ENCODE measurements at regions not wholly inside any gene's neighbourhood (a gene's known extent, or its start where the extent isn't known, plus 50 kb on each side); places are given as distances from the start of the nearest gene placed in this dataset.

DNA sequence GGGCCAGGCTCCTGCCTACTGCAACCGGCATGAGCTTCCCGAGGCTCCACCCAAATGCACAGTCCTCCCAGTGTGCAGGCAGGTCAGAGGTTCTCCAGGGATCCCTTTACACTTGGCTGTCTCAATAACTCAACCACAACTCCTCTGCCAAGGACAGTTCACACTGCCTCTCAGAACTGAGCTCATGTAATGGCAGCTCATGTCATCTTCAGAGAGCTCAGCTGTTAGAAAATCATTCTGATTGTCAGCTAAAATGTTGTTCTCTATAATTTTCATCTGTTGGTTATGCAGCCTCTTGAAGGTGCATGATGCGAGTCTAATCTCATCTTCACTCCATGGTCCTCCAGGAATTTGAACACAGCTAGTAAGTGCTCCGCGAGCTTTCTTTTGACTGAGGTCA lies 76.7 kb downstream of the SST start:
- Mint-ChIP-seq H3K36me3 (no peaks in the 10 kb centered on the region), H3K4me3 (no peak overlapping the region), H3K9me3 (peaks cover 0 to 5% (median 0%) of the 10 kb centered on the region in 8 donors), H3K27me3 (peaks cover 22 to 23% of the 10 kb centered on the region in 2 donors), H3K4me1 (no peaks in the 10 kb centered on the region), H3K27ac (no peak overlapping the region)
- no peaks in the 10 kb centered on the region for H3K4me1 ChIP-seq (ENCODE audit: insufficient read depth, low read length)
- no peak overlapping the region for H3K27ac ChIP-seq (ENCODE audit: low read depth, low read length)
- ChIA-PET POLR2A (ENCODE audit: partially characterized antibody) (no interaction called here), CTCF (ENCODE audit: partially characterized antibody) (interaction anchor here (0.9 to 1.5 kb wide), 2 partner anchors 15 to 19 kb away, joined by 3 to 4 read pairs; no protein-coding TSS in a partner anchor)
- H3K27me3 ChIP-seq (ENCODE audit: insufficient read depth, low read length): peaks cover 8% of the 10 kb centered on the region
- H3K36me3 ChIP-seq (ENCODE audit: insufficient read depth, low read length): no peaks in the 10 kb centered on the region
- no peak for DNase-seq
- H3K9me3 ChIP-seq (ENCODE audit: control insufficient read depth in 1 of 2, low read length in 2 of 2): no peaks in the 10 kb centered on the region
- intact Hi-C loops (cut with micrococcal nuclease): no loop called here
- no peak overlapping the region for H3K4me3 ChIP-seq (ENCODE audit: low read length in 2 of 2)

DNA sequence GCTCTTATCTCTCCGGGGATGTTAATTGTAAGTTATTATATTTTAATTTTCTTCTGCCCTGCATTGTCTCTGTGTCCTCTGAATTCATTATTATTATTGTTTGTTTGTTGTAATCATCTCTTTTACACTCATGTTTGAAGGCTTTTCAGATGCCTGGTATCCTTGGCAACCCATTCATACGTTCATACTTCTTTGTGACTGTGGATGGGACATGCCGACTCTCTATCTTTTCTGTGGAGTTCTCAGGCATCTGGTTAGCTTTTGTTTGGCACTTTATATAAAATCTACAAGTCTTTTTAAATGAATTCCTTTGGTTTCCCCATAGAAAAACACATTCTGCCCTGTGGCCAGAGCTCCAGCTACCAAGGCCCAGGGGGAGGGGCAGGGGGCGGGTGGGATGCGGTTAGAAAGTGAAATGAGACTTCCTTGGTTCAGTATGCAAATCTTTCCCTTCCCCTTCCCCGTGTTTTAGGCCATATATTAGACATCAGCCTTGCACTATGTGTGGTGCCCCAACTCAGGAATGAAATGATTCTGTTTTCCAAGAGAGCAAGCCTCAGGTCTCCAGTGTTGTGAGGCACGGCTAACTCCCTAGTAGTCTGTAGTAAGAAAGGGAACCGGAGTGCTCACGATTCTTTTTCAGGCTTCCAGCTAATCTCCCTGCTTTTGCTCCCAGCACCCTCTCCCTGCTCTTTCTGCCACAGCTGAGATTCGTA lies 79.2 kb downstream of the SST start:
- CTCF ChIA-PET (ENCODE audit: partially characterized antibody): no interaction called here
- Mint-ChIP-seq H3K36me3 (no peaks in the 10 kb centered on the region), H3K27ac (no peak overlapping the region), H3K27me3 (peaks cover 22 to 29% of the 10 kb centered on the region in 2 donors), H3K9me3 (peaks cover 0 to 6% (median 0%) of the 10 kb centered on the region in 8 donors), H3K4me1 (no peaks in the 10 kb centered on the region), H3K4me3 (no peak overlapping the region)
- no peak for DNase-seq
- Histone ChIP-seq H3K27ac (ENCODE audit: low read depth, low read length) (no peak overlapping the region), H3K27me3 (ENCODE audit: insufficient read depth, low read length) (peaks cover 8% of the 10 kb centered on the region), H3K9me3 (ENCODE audit: control insufficient read depth in 1 of 2, low read length in 2 of 2) (no peaks in the 10 kb centered on the region), H3K4me1 (ENCODE audit: insufficient read depth, low read length) (no peaks in the 10 kb centered on the region), H3K36me3 (ENCODE audit: insufficient read depth, low read length) (no peaks in the 10 kb centered on the region), H3K4me3 (ENCODE audit: low read length in 2 of 2) (no peak overlapping the region)
- POLR2A ChIA-PET (ENCODE audit: partially characterized antibody): no interaction called here
- intact Hi-C loops (cut with micrococcal nuclease): no loop called here

DNA sequence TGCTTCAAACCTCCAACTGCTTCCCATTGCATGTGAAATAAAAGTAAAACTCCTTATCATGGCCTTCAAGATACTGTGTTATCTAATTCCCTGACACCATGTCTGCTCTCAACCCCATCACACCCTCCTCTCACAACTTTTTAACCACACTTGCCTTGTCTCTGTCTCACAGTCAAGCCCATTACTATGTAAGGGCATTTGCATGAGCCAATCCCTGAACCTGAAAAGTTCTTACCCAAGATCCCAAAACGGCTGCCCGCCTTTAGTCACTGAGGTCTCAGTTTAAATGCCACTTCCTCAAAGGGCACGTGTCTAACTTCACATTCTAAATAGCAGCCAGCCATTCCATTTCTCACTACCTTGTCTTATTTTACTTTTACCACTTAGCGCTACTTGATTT lies 83.1 kb downstream of the SST start:
- ChIA-PET POLR2A (ENCODE audit: partially characterized antibody) (no interaction called here), CTCF (ENCODE audit: partially characterized antibody) (no interaction called here)
- Histone ChIP-seq H3K36me3 (ENCODE audit: insufficient read depth, low read length) (no peaks in the 10 kb centered on the region), H3K9me3 (ENCODE audit: control insufficient read depth in 1 of 2, low read length in 2 of 2) (no peaks in the 10 kb centered on the region), H3K27me3 (ENCODE audit: insufficient read depth, low read length) (no peaks in the 10 kb centered on the region), H3K4me3 (ENCODE audit: low read length in 2 of 2) (no peak overlapping the region), H3K27ac (ENCODE audit: low read depth, low read length) (no peak overlapping the region), H3K4me1 (ENCODE audit: insufficient read depth, low read length) (no peaks in the 10 kb centered on the region)
- Mint-ChIP-seq H3K9me3 (peaks cover 0 to 6% (median 0%) of the 10 kb centered on the region in 8 donors), H3K4me1 (no peaks in the 10 kb centered on the region), H3K27ac (no peak overlapping the region), H3K27me3 (peaks cover 20 to 22% of the 10 kb centered on the region in 2 donors), H3K4me3 (no peak overlapping the region), H3K36me3 (no peaks in the 10 kb centered on the region)
- intact Hi-C loops (cut with micrococcal nuclease): no loop called here
- no peak for DNase-seq

DNA sequence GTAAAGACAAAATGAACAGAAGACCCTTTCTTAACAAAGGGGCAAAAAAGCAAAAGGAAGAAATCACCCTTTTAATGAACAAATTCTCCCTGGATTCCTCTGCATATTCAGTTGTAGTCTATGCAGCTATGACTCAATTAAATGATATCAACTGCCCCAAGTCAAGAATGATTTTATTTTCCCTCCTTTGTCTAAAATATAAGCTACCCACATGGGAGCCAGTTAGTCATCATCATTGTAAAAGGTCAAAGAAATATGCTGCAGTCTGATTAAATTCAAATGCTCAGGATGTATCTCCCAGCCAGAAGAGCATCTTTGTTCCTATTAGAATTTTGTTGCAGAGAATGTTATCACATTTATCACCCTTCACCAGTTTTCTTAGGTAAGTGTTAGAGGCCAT lies 84.0 kb downstream of the SST start:
- Histone ChIP-seq H3K4me3 (ENCODE audit: low read length in 2 of 2) (no peak overlapping the region), H3K27ac (ENCODE audit: low read depth, low read length) (no peak overlapping the region), H3K9me3 (ENCODE audit: control insufficient read depth in 1 of 2, low read length in 2 of 2) (no peaks in the 10 kb centered on the region), H3K27me3 (ENCODE audit: insufficient read depth, low read length) (no peaks in the 10 kb centered on the region), H3K36me3 (ENCODE audit: insufficient read depth, low read length) (no peaks in the 10 kb centered on the region), H3K4me1 (ENCODE audit: insufficient read depth, low read length) (no peaks in the 10 kb centered on the region)
- Mint-ChIP-seq H3K27ac (peak overlapping the region in 1 of 7 donors; percentile 55), H3K4me3 (no peak overlapping the region), H3K9me3 (peaks cover 0 to 7% (median 0%) of the 10 kb centered on the region in 8 donors), H3K36me3 (no peaks in the 10 kb centered on the region), H3K4me1 (no peaks in the 10 kb centered on the region), H3K27me3 (peaks cover 18 to 23% of the 10 kb centered on the region in 2 donors)
- DNase-seq: no peak
- ChIA-PET CTCF (ENCODE audit: partially characterized antibody) (no interaction called here), POLR2A (ENCODE audit: partially characterized antibody) (no interaction called here)
- intact Hi-C loops (cut with micrococcal nuclease): no loop called here

DNA sequence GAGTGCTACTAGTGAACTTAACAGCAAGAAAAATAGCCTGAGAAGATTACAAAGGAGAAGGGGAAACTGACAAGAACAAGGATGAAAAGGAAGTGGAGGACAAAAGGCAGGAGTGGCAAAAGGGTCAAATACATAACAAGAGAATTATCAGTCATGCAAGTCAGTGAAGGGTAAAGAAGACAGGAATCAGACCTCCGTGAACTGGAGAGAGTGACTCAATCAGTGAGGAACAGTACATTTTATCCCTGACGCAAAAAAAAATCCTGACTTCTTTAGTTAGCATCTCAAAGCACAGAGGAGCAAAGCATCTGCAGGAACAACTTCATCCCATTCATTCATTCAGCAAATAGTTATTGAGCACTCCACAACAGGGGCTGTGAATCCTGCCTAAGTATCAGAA lies 97.8 kb downstream of the SST start:
- Mint-ChIP-seq H3K9me3 (no peaks in the 10 kb centered on the region), H3K4me1 (no peaks in the 10 kb centered on the region), H3K4me3 (no peak overlapping the region), H3K36me3 (no peaks in the 10 kb centered on the region), H3K27me3 (peaks cover 5 to 37% of the 10 kb centered on the region in 2 donors), H3K27ac (no peak overlapping the region)
- DNase-seq: no peak
- Histone ChIP-seq H3K9me3 (ENCODE audit: control insufficient read depth in 1 of 2, low read length in 2 of 2) (no peaks in the 10 kb centered on the region), H3K36me3 (ENCODE audit: insufficient read depth, low read length) (no peaks in the 10 kb centered on the region), H3K4me3 (ENCODE audit: low read length in 2 of 2) (no peak overlapping the region), H3K4me1 (ENCODE audit: insufficient read depth, low read length) (no peaks in the 10 kb centered on the region), H3K27ac (ENCODE audit: low read depth, low read length) (no peak overlapping the region), H3K27me3 (ENCODE audit: insufficient read depth, low read length) (no peaks in the 10 kb centered on the region)
- intact Hi-C loops (cut with micrococcal nuclease): no loop called here
- ChIA-PET POLR2A (ENCODE audit: partially characterized antibody) (no interaction called here), CTCF (ENCODE audit: partially characterized antibody) (interaction anchor here (0.9 kb wide), 1 partner anchor 42 kb away, joined by 4 read pairs; no protein-coding TSS in a partner anchor)

DNA sequence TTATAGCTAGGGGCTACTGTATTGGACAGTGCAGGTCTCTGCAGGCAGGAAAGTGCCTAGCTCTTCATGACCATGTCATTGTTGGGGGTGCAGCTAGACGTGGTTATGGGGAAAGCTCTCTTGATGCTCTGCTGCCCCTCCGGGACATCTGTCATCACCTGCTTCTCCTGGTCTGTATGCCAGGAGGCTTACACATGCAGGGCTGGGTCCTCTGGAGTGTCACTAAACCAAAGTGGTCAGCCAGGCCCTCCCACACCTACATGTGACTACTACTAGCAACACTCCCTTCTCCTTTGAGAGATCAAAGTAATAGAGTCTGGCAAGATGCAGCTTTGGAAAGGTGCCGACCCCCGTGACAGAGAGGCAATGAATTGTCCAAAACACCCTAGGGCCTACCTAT lies 98.5 kb downstream of the SST start:
- ChIA-PET CTCF (ENCODE audit: partially characterized antibody) (interaction anchor here (0.9 kb wide), 1 partner anchor 43 kb away, joined by 4 read pairs; no protein-coding TSS in a partner anchor), POLR2A (ENCODE audit: partially characterized antibody) (no interaction called here)
- no peak overlapping the region for H3K27ac ChIP-seq (ENCODE audit: low read depth, low read length)
- Mint-ChIP-seq H3K27ac (no peak overlapping the region), H3K9me3 (no peaks in the 10 kb centered on the region), H3K36me3 (no peaks in the 10 kb centered on the region), H3K27me3 (peaks cover 3 to 32% of the 10 kb centered on the region in 2 donors), H3K4me1 (no peaks in the 10 kb centered on the region), H3K4me3 (no peak overlapping the region)
- H3K4me3 ChIP-seq (ENCODE audit: low read length in 2 of 2): no peak overlapping the region
- H3K9me3 ChIP-seq (ENCODE audit: control insufficient read depth in 1 of 2, low read length in 2 of 2): no peaks in the 10 kb centered on the region
- H3K27me3 ChIP-seq (ENCODE audit: insufficient read depth, low read length): no peaks in the 10 kb centered on the region
- intact Hi-C loops (cut with micrococcal nuclease): no loop called here
- no peaks in the 10 kb centered on the region for H3K36me3 ChIP-seq (ENCODE audit: insufficient read depth, low read length)
- H3K4me1 ChIP-seq (ENCODE audit: insufficient read depth, low read length): no peaks in the 10 kb centered on the region
- no peak for DNase-seq

DNA sequence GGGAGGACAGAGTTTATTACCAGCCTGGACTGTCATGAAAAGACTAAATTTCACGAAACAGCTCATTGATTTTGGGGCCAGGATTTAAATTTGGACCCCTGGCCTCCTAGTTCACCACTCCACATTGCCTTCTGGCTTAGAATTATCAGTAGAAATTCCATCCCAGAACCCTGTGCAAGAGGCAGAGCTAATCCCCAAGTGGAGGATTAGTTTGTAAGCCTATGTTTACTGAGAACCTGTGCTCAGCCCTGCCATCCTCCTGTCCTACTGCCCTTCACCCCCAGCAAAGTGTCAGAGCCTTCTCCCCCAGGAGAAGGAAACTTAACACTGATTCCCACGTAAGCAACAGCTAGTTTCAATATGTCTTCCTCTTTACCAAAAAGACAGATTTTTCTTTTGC lies 99.4 kb downstream of the SST start:
- no peaks in the 10 kb centered on the region for H3K9me3 Mint-ChIP-seq
- no peak for DNase-seq
- Histone ChIP-seq H3K4me3 (ENCODE audit: low read length in 2 of 2) (no peak overlapping the region), H3K36me3 (ENCODE audit: insufficient read depth, low read length) (no peaks in the 10 kb centered on the region), H3K27ac (ENCODE audit: low read depth, low read length) (no peak overlapping the region), H3K4me1 (ENCODE audit: insufficient read depth, low read length) (no peaks in the 10 kb centered on the region), H3K9me3 (ENCODE audit: control insufficient read depth in 1 of 2, low read length in 2 of 2) (no peaks in the 10 kb centered on the region), H3K27me3 (ENCODE audit: insufficient read depth, low read length) (no peaks in the 10 kb centered on the region)
- H3K27ac Mint-ChIP-seq: no peak overlapping the region
- intact Hi-C loops (cut with micrococcal nuclease): no loop called here
- no peaks in the 10 kb centered on the region for H3K4me1 Mint-ChIP-seq
- H3K4me3 Mint-ChIP-seq: no peak overlapping the region
- no peaks in the 10 kb centered on the region for H3K36me3 Mint-ChIP-seq
- ChIA-PET CTCF (ENCODE audit: partially characterized antibody) (no interaction called here), POLR2A (ENCODE audit: partially characterized antibody) (no interaction called here)
- H3K27me3 Mint-ChIP-seq: peaks cover 3 to 33% of the 10 kb centered on the region in 2 donors
